ENCODE measurements at regions not wholly inside any gene's neighbourhood (a gene's known extent, or its start where the extent isn't known, plus 50 kb on each side); places are given as distances from the start of the nearest gene placed in this dataset.

GRCh38 chr7:106163257-106163656 is 51.1 kb upstream of the SYPL1 start:
- TF ChIP-seq SUZ12 (IDR thresholded peaks at IDR 0.05; ENCODE audit: extremely low read depth, insufficient read depth, insufficient read length) = no peak
- TF ChIP-seq ZNF274 (IDR thresholded peaks at IDR 0.05; ENCODE audit: low read depth, low read length) = no peak
- TF ChIP-seq YY1 (IDR thresholded peaks at IDR 0.05; ENCODE audit: insufficient read depth, insufficient read length) = no peak
